ENCODE measurements at regions not wholly inside any gene's neighbourhood (a gene's known extent, or its start where the extent isn't known, plus 50 kb on each side); places are given as distances from the start of the nearest gene placed in this dataset.

DNA sequence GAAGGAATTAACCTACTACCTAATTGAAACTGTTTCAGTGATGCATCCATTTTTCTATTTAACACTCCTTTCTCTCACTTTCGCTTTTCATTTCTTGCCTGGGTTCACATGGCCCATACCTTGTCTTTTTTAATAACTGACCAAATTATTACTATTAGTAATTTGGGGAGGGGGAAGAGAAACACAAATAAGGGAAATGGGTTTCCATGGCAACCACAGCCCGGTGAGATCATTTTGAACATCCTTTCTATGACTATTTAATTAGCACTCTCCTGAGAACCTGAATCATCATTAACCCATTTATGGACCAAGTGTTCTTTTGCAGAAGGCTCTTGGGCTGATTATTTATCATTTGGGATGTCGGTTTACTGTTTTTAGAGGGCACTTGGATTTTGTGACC lies 628.2 kb upstream of the SALL1 start:
- TF ChIP-seq EZH2 (IDR thresholded peaks at IDR 0.05) = no peak
- TF ChIP-seq POLR2AphosphoS5 (IDR thresholded peaks at IDR 0.05; ENCODE audit: borderline replicate concordance, low read depth, low read length) = no peak
- no peak for TF ChIP-seq FOXP2 (optimal IDR thresholded peaks at IDR 0.05; ENCODE audit: control extremely low read depth, extremely low read length, insufficient read depth)

Measured in SK-N-MC (cell line).